ENCODE measurements at regions not wholly inside any gene's neighbourhood (a gene's known extent, or its start where the extent isn't known, plus 50 kb on each side); places are given as distances from the start of the nearest gene placed in this dataset.

GRCh38 chr5:165227515-165227914 is 1722.1 kb downstream of the MAT2B start:
- H3K9me3 ChIP-seq (ENCODE audit: control insufficient read depth in 4 of 4, low read length in 3 of 4): no peaks in the 10 kb centered on the region
- no peak for DNase-seq (ENCODE audit: low spot score)
- no peaks in the 10 kb centered on the region for H3K36me3 ChIP-seq (ENCODE audit: control insufficient read depth in 4 of 4, insufficient read depth in 3 of 4, low read depth in 1 of 4, low read length in 3 of 4)
- H3K27me3 ChIP-seq (ENCODE audit: control insufficient read depth in 4 of 4, insufficient read depth in 4 of 4, low read length in 3 of 4): no peaks in the 10 kb centered on the region
- H3K9ac ChIP-seq (ENCODE audit: low read depth in 1 of 2, low read length in 2 of 2): no peak overlapping the region
- no peak for TF ChIP-seq FOXA1 (IDR thresholded peaks at IDR 0.05)
- TF ChIP-seq, protein P1, sequence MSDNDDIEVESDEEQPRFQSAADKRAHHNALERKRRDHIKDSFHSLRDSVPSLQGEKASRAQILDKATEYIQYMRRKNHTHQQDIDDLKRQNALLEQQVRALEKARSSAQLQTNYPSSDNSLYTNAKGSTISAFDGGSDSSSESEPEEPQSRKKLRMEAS (IDR thresholded peaks at IDR 0.05): no peak
- TF ChIP-seq JUND (IDR thresholded peaks at IDR 0.05): no peak
- TF ChIP-seq HNF4G (IDR thresholded peaks at IDR 0.05): no peak
- no peak for TF ChIP-seq FOXA2 (IDR thresholded peaks at IDR 0.05)
- no peak overlapping the region for H3K27ac ChIP-seq (ENCODE audit: low read depth in 1 of 2, low read length in 2 of 2)
- H3K4me3 ChIP-seq (ENCODE audit: low read depth in 1 of 3, low read length in 3 of 3): no peak overlapping the region
- H3K4me1 ChIP-seq (ENCODE audit: control insufficient read depth in 4 of 4, insufficient read depth in 4 of 4, low read length in 3 of 4): no peaks in the 10 kb centered on the region
- WGBS: 76% methylated on average over 3 of the region's 3 CpGs

DNA sequence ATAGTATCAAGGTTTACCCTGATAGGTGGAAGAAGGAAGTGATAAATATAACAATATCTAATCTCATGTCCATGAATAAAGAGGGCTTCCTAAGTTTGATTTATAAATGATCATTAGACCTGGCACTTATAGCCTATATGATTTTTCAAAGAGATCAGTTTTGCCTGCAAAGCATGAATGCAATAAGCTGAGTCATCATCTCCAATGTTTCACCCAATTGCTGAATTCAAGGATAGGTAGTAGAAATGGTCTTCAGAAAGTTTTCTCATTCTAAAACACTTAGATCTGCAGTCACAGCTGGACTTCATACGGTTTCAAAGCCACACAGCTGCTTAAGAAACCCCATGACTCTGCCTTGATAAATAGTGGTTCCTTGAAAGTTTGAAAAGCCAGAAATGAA is 1722.8 kb downstream of the MAT2B start:
- TF ChIP-seq, protein P2, sequence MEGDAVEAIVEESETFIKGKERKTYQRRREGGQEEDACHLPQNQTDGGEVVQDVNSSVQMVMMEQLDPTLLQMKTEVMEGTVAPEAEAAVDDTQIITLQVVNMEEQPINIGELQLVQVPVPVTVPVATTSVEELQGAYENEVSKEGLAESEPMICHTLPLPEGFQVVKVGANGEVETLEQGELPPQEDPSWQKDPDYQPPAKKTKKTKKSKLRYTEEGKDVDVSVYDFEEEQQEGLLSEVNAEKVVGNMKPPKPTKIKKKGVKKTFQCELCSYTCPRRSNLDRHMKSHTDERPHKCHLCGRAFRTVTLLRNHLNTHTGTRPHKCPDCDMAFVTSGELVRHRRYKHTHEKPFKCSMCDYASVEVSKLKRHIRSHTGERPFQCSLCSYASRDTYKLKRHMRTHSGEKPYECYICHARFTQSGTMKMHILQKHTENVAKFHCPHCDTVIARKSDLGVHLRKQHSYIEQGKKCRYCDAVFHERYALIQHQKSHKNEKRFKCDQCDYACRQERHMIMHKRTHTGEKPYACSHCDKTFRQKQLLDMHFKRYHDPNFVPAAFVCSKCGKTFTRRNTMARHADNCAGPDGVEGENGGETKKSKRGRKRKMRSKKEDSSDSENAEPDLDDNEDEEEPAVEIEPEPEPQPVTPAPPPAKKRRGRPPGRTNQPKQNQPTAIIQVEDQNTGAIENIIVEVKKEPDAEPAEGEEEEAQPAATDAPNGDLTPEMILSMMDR (IDR thresholded peaks at IDR 0.05; ENCODE audit: low read depth, low read length, missing input control): no peak
- Histone ChIP-seq H3K4me3 (ENCODE audit: low read depth in 1 of 3, low read length in 3 of 3) (no peak overlapping the region), H3K27ac (ENCODE audit: low read depth in 1 of 2, low read length in 2 of 2) (no peak overlapping the region), H3K27me3 (ENCODE audit: control insufficient read depth in 4 of 4, insufficient read depth in 4 of 4, low read length in 3 of 4) (no peaks in the 10 kb centered on the region), H3K9me3 (ENCODE audit: control insufficient read depth in 4 of 4, low read length in 3 of 4) (no peaks in the 10 kb centered on the region), H3K4me1 (ENCODE audit: control insufficient read depth in 4 of 4, insufficient read depth in 4 of 4, low read length in 3 of 4) (no peaks in the 10 kb centered on the region), H3K36me3 (ENCODE audit: control insufficient read depth in 4 of 4, insufficient read depth in 3 of 4, low read depth in 1 of 4, low read length in 3 of 4) (no peaks in the 10 kb centered on the region), H3K9ac (ENCODE audit: low read depth in 1 of 2, low read length in 2 of 2) (no peak overlapping the region)
- no peak for DNase-seq (ENCODE audit: low spot score)
- WGBS: 55% methylated on average over 1 of the region's 1 CpG

DNA sequence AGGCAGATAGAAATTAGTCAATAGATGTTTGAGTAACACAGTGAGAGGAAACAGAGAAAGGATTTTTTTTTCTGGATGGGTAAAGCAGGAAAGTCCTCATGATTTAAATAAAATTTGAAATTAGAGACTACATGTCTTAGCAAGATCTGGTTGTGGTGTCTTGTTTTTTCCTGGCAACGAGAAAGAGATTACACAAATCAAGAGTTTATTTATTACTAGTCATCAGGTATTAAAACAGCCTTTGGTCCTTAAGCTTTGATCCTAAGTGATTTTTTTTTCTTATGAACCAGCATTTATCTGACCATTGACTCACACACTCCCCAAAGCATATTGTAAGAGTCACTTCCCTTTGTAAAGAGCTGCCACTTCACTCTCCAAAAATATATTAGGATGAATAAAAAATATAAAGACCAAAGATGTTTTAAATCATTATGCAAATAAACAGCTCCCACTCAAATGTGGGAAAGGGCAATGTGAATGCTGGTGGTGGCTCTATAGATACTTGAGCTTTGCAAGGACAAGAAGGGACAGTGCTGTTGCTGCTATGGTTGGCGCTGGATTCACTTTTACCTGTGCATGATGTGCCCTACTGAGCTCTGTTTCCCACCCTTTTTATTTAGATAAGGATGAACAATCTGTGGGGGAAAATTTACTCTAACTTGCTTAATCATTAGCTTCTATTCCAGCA is 1726.5 kb downstream of the MAT2B start:
- no peak for TF ChIP-seq TAF1 (conservative IDR thresholded peaks at IDR 0.05)
- TF ChIP-seq FOXA2 (IDR thresholded peaks at IDR 0.05): no peak
- H3K27me3 ChIP-seq (ENCODE audit: control insufficient read depth in 4 of 4, insufficient read depth in 4 of 4, low read length in 3 of 4): peaks cover 0 to 1% (median 0%) of the 10 kb centered on the region in 4 donors

GRCh38 chr5:165232509-165233028 is 1727.2 kb downstream of the MAT2B start:
- H3K4me3 ChIP-seq (ENCODE audit: low read depth in 1 of 3, low read length in 3 of 3): no peak overlapping the region
- H3K4me1 ChIP-seq (ENCODE audit: control insufficient read depth in 4 of 4, insufficient read depth in 4 of 4, low read length in 3 of 4): no peaks in the 10 kb centered on the region
- DNase-seq (ENCODE audit: low spot score): no peak
- no peak overlapping the region for H3K27ac ChIP-seq (ENCODE audit: low read depth in 1 of 2, low read length in 2 of 2)
- no peaks in the 10 kb centered on the region for H3K36me3 ChIP-seq (ENCODE audit: control insufficient read depth in 4 of 4, insufficient read depth in 3 of 4, low read depth in 1 of 4, low read length in 3 of 4)
- no peak overlapping the region for H3K9ac ChIP-seq (ENCODE audit: low read depth in 1 of 2, low read length in 2 of 2)
- H3K9me3 ChIP-seq (ENCODE audit: control insufficient read depth in 4 of 4, low read length in 3 of 4): no peaks in the 10 kb centered on the region
- 40% methylated on average over 4 of the region's 4 CpGs for WGBS
- peaks cover 0 to 5% (median 0%) of the 10 kb centered on the region in 4 donors for H3K27me3 ChIP-seq (ENCODE audit: control insufficient read depth in 4 of 4, insufficient read depth in 4 of 4, low read length in 3 of 4)
- no peak for TF ChIP-seq FOXA2 (IDR thresholded peaks at IDR 0.05)
- TF ChIP-seq TAF1 (conservative IDR thresholded peaks at IDR 0.05): no peak
- TF ChIP-seq HNF4G (IDR thresholded peaks at IDR 0.05): no peak
- TF ChIP-seq YY1 (IDR thresholded peaks at IDR 0.05): no peak
- TF ChIP-seq, protein P2 (IDR thresholded peaks at IDR 0.05; ENCODE audit: low read depth, low read length, missing input control): no peak
- TF ChIP-seq SP1 (IDR thresholded peaks at IDR 0.05): no peak
- no peak for TF ChIP-seq RAD21 (IDR thresholded peaks at IDR 0.05)
- no peak for TF ChIP-seq JUND (IDR thresholded peaks at IDR 0.05)
- no peak for TF ChIP-seq RXRA (IDR thresholded peaks at IDR 0.05)
- no peak for TF ChIP-seq NR2F2 (IDR thresholded peaks at IDR 0.05)
- TF ChIP-seq EGR1 (IDR thresholded peaks at IDR 0.05; ENCODE audit: low read depth in 2 of 2): no peak
- TF ChIP-seq, protein P3, sequence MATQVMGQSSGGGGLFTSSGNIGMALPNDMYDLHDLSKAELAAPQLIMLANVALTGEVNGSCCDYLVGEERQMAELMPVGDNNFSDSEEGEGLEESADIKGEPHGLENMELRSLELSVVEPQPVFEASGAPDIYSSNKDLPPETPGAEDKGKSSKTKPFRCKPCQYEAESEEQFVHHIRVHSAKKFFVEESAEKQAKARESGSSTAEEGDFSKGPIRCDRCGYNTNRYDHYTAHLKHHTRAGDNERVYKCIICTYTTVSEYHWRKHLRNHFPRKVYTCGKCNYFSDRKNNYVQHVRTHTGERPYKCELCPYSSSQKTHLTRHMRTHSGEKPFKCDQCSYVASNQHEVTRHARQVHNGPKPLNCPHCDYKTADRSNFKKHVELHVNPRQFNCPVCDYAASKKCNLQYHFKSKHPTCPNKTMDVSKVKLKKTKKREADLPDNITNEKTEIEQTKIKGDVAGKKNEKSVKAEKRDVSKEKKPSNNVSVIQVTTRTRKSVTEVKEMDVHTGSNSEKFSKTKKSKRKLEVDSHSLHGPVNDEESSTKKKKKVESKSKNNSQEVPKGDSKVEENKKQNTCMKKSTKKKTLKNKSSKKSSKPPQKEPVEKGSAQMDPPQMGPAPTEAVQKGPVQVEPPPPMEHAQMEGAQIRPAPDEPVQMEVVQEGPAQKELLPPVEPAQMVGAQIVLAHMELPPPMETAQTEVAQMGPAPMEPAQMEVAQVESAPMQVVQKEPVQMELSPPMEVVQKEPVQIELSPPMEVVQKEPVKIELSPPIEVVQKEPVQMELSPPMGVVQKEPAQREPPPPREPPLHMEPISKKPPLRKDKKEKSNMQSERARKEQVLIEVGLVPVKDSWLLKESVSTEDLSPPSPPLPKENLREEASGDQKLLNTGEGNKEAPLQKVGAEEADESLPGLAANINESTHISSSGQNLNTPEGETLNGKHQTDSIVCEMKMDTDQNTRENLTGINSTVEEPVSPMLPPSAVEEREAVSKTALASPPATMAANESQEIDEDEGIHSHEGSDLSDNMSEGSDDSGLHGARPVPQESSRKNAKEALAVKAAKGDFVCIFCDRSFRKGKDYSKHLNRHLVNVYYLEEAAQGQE (IDR thresholded peaks at IDR 0.05): no peak

More for the DNA sequence above, 1726.5 kb downstream of the MAT2B start:
- 49% methylated on average over 2 of the region's 2 CpGs for WGBS
- no peak for DNase-seq (ENCODE audit: low spot score)
- Histone ChIP-seq H3K27ac (ENCODE audit: low read depth in 1 of 2, low read length in 2 of 2) (no peak overlapping the region), H3K36me3 (ENCODE audit: control insufficient read depth in 4 of 4, insufficient read depth in 3 of 4, low read depth in 1 of 4, low read length in 3 of 4) (no peaks in the 10 kb centered on the region), H3K4me1 (ENCODE audit: control insufficient read depth in 4 of 4, insufficient read depth in 4 of 4, low read length in 3 of 4) (no peaks in the 10 kb centered on the region), H3K9ac (ENCODE audit: low read depth in 1 of 2, low read length in 2 of 2) (no peak overlapping the region), H3K4me3 (ENCODE audit: low read depth in 1 of 3, low read length in 3 of 3) (no peak overlapping the region), H3K9me3 (ENCODE audit: control insufficient read depth in 4 of 4, low read length in 3 of 4) (no peaks in the 10 kb centered on the region)

All from liver (tissue), 8 donors.